H9 (cell line): ENCODE measurements at regions not wholly inside any gene's neighbourhood (a gene's known extent, or its start where the extent isn't known, plus 50 kb on each side); places are given as distances from the start of the nearest gene placed in this dataset.

Experiments
- DNase-seq: peaks from one replicate; pipeline ENCODE4 v3.0.0-alpha.2; 2017
- H2AFZ ChIP-seq: one replicate; pipeline ENCODE4 v1.6.1; 2013; ENCODE audit warnings: mild to moderate bottlenecking, low read length, control low read depth, moderate library complexity
- H2AK5ac ChIP-seq: 2 replicates; pipeline ENCODE4 v1.6.1; 2013; ENCODE audit warnings: low read length, control low read depth, mixed read lengths; ENCODE audit not compliant: insufficient read length
- H2BK120ac ChIP-seq: one replicate; pipeline ENCODE4 v1.6.1; 2013; ENCODE audit warnings: low read depth, mild to moderate bottlenecking, low read length, control low read depth, inconsistent platforms; ENCODE audit not compliant: poor library complexity, severe bottlenecking
- H2BK12ac ChIP-seq: 2 replicates; pipeline ENCODE4 v1.6.1; 2013; ENCODE audit warnings: low read length, control low read depth, mixed read lengths, low read depth; ENCODE audit not compliant: insufficient read length
- H2BK15ac ChIP-seq: 2 replicates; pipeline ENCODE4 v1.6.1; 2013; ENCODE audit warnings: low read depth, low read length, control low read depth
- H2BK20ac ChIP-seq: one replicate; pipeline ENCODE4 v1.6.1; 2013; ENCODE audit warnings: low read depth, mild to moderate bottlenecking, low read length, control low read depth, inconsistent platforms; ENCODE audit not compliant: poor library complexity, severe bottlenecking
- H2BK5ac ChIP-seq: 2 replicates; pipeline ENCODE4 v1.6.1; 2013; ENCODE audit warnings: low read length, control low read depth, mixed read lengths; ENCODE audit not compliant: insufficient read length
- H3K14ac ChIP-seq: 2 replicates; pipeline ENCODE4 v1.6.1; 2013; ENCODE audit warnings: low read length, control low read depth; ENCODE audit not compliant: insufficient read depth
- H3K18ac ChIP-seq: 2 replicates; pipeline ENCODE4 v1.6.1; 2013; ENCODE audit warnings: low read depth, mild to moderate bottlenecking, mixed read lengths, low read length, control low read depth; ENCODE audit not compliant: insufficient read length
- H3K23ac ChIP-seq: 2 replicates; pipeline ENCODE4 v1.6.1; 2013; ENCODE audit warnings: low read length, control low read depth, mixed read lengths, low read depth; ENCODE audit not compliant: insufficient read length
- H3K23me2 ChIP-seq: 2 replicates; pipeline ENCODE4 v1.6.1; 2013; ENCODE audit warnings: low read depth, mild to moderate bottlenecking, mixed read lengths, low read length, control low read depth; ENCODE audit not compliant: insufficient read length, poor library complexity, severe bottlenecking
- H3K27ac ChIP-seq: 2 replicates; pipeline ENCODE4 v1.5.1; 2013; ENCODE audit warnings: low read length, control low read depth, mixed read lengths, low read depth; ENCODE audit not compliant: insufficient read length
- H3K27me3 ChIP-seq: 2 replicates; pipeline ENCODE4 v1.6.1; 2013; ENCODE audit warnings: low read length, control low read depth, inconsistent platforms; ENCODE audit not compliant: insufficient read depth
- H3K4ac ChIP-seq: 2 replicates; pipeline ENCODE4 v1.6.1; 2013; ENCODE audit warnings: low read depth, mild to moderate bottlenecking, control low read depth, inconsistent platforms, low read length, moderate library complexity
- H3K4me1 ChIP-seq: 2 replicates; pipeline ENCODE4 v1.6.1; 2013; ENCODE audit warnings: low read length, control low read depth, inconsistent platforms; ENCODE audit not compliant: insufficient read depth
- H3K4me2 ChIP-seq: 2 replicates; pipeline ENCODE4 v1.6.1; 2013; ENCODE audit warnings: low read length, control low read depth, mixed read lengths; ENCODE audit not compliant: insufficient read length, insufficient read depth
- H3K56ac ChIP-seq: 2 replicates; pipeline ENCODE4 v1.6.1; 2013; ENCODE audit warnings: low read depth, mild to moderate bottlenecking, mixed read lengths, low read length, control low read depth; ENCODE audit not compliant: insufficient read length
- H3K79me1 ChIP-seq: 2 replicates; pipeline ENCODE4 v1.6.1; 2013; ENCODE audit warnings: low read depth, mild to moderate bottlenecking, moderate library complexity, low read length, control low read depth, inconsistent platforms; ENCODE audit not compliant: insufficient read depth, poor library complexity, severe bottlenecking
- H3K79me2 ChIP-seq: 2 replicates; pipeline ENCODE4 v1.6.1; 2013; ENCODE audit warnings: low read length, control low read depth, inconsistent platforms; ENCODE audit not compliant: insufficient read depth
- H3K9ac ChIP-seq: 2 replicates; pipeline ENCODE4 v1.6.1; 2013; ENCODE audit warnings: low read length, control low read depth, mixed read lengths; ENCODE audit not compliant: insufficient read length; ENCODE audit errors: extremely low read depth
- H3K9me3 ChIP-seq: one replicate; pipeline ENCODE4 v1.6.1; 2013; ENCODE audit warnings: low read depth, low read length, inconsistent platforms; ENCODE audit not compliant: control insufficient read depth
- H3T11ph ChIP-seq: one replicate; pipeline ENCODE4 v1.6.1; 2013; ENCODE audit warnings: mild to moderate bottlenecking, low read length, control low read depth, inconsistent platforms
- H4K20me1 ChIP-seq: one replicate; pipeline ENCODE4 v1.6.1; 2013; ENCODE audit not compliant: control insufficient read depth, insufficient read length, insufficient read depth
- H4K5ac ChIP-seq: 2 replicates; pipeline ENCODE4 v1.6.1; 2013; ENCODE audit warnings: low read depth, mild to moderate bottlenecking, mixed read lengths, low read length, control low read depth; ENCODE audit not compliant: insufficient read length
- H4K8ac ChIP-seq: replicated peaks from 2 replicates; pipeline ENCODE4 v1.6.1; 2013; ENCODE audit warnings: low read length, control low read depth, mixed read lengths, low read depth; ENCODE audit not compliant: insufficient read length
- H4K91ac ChIP-seq: 2 replicates; pipeline ENCODE4 v1.6.1; 2013; ENCODE audit warnings: low read depth, mild to moderate bottlenecking, moderate library complexity, mixed read lengths, low read length, control low read depth; ENCODE audit not compliant: insufficient read length
- H3K27ac Mint-ChIP-seq, 3 experiments: 2 replicates in 2 of 3; 3 replicates in 1 of 3; pipeline ENCODE4 v1.8.0; 2020 to 2021; ENCODE audit warnings: mixed read lengths in 3 of 3, mild to moderate bottlenecking in 1 of 3, moderate library complexity in 1 of 3
- H3K27me3 Mint-ChIP-seq: 2 replicates; pipeline ENCODE4 v1.8.0; 2021; ENCODE audit warnings: low read depth, mild to moderate bottlenecking, moderate library complexity, mixed read lengths
- H3K36me3 Mint-ChIP-seq, 3 experiments: 2 replicates in 2 of 3; 3 replicates in 1 of 3; pipeline ENCODE4 v1.8.0; 2020 to 2021; ENCODE audit warnings: low read depth in 3 of 3, mixed read lengths in 3 of 3; ENCODE audit not compliant: insufficient read depth in 1 of 3
- H3K4me1 Mint-ChIP-seq, 2 experiments: 2 replicates each; pipeline ENCODE4 v1.8.0; 2020; ENCODE audit warnings: mixed read lengths in 2 of 2
- H3K4me3 Mint-ChIP-seq, 2 experiments: 2 replicates in 1 of 2; 3 replicates in 1 of 2; pipeline ENCODE4 v1.8.0; 2020 to 2021; ENCODE audit warnings: mild to moderate bottlenecking in 2 of 2, mixed read lengths in 2 of 2, moderate library complexity in 1 of 2
- H3K9me3 Mint-ChIP-seq, 2 experiments: 2 replicates in 1 of 2; 3 replicates in 1 of 2; pipeline ENCODE4 v1.8.0; 2020; ENCODE audit warnings: mild to moderate bottlenecking in 2 of 2, mixed read lengths in 2 of 2, moderate library complexity in 1 of 2
- WGBS: extraction: QIAGEN DNeasy Blood & Tissue Kit; methylation state at CpG from one replicate; pipeline ENCODE4 v1.1.7; 2013; ENCODE audit warnings: missing lambda C conversion rate, low lambda C conversion rate, mixed read lengths; ENCODE audit not compliant: insufficient read length; ENCODE audit errors: extremely low coverage; 5-methylcytosine and 5-hydroxymethylcytosine counted together
- TF ChIP-seq, protein P1 (sequence below): fragments of 200-600 bp; sonication (generic); conservative IDR thresholded peaks from 3 replicates; pipeline ENCODE4 v1.8.0; 2021; ENCODE audit warnings: antibody characterized with exemption, mild to moderate bottlenecking

DNA sequence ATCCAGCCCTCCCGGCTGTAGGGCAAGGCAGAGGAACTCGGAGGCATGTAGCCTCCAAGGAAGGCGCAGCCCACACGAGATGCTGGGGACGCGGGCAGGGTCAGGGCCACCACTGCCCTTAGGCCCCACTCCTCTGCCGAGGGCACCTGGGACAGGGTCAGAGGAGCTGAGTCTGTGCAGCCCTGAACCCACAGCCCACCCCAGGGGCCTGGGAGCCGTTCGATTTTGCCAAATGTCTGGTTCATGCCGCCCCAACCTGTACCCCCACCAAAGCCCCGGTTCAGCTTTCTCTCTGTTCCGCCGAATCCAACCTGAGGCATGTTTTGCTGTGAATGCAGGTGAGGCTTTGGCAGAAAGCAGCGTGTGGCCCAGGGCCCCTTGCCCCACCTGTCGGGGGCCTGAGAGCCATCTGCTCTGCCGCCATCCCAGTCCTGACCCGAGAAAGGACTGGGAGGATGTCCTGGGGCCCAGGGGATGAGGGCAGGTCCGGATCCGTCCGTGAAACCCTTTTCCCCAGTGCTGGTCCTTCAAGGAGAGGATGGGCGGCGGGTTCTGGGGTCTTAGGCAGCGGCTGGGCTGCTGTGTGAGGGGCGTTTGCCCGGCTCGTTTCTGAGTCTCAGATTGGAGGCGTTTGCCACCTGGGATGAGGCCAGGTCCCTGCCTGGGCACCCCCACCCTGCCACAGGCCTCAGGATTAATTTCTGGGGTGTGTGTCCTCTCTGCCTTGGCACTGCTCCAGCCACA lies 79.3 kb upstream of the GATA5 start:
- no peaks in the 10 kb centered on the region for H4K20me1 ChIP-seq

More for the DNA sequence above, 79.3 kb upstream of the GATA5 start:
- Histone ChIP-seq H3K27ac (no peak overlapping the region), H2BK12ac (no peak overlapping the region), H3K56ac (no peak overlapping the region), H3K79me1 (no peaks in the 10 kb centered on the region), H3K4ac (no peak overlapping the region), H4K8ac (no peak overlapping the region), H3K9ac (no peak overlapping the region), H3K79me2 (no peaks in the 10 kb centered on the region), H3K23me2 (peaks cover 5% of the 10 kb centered on the region), H3K27me3 (peaks cover 7% of the 10 kb centered on the region; the same call in 1 of the 2 replicates), H2BK15ac (no peak overlapping the region), H2AK5ac (no peak overlapping the region), H3K14ac (no peak overlapping the region), H2BK20ac (no peak overlapping the region), H4K5ac (no peak overlapping the region), H2BK5ac (no peak overlapping the region), H3K18ac (no peak overlapping the region), H4K91ac (no peak overlapping the region), H2AFZ (no peak overlapping the region), H3K4me1 (no peaks in the 10 kb centered on the region), H3K23ac (no peak overlapping the region), H3K4me2 (no peak overlapping the region), H2BK120ac (no peak overlapping the region), H3T11ph (no peak overlapping the region), H3K9me3 (no peaks in the 10 kb centered on the region)
- peaks cover 39% of the 10 kb centered on the region for H3K27me3 Mint-ChIP-seq
- H3K9me3 Mint-ChIP-seq, result no peaks in the 10 kb centered on the region
- no peak for DNase-seq
- no peaks in the 10 kb centered on the region; a peak in 1 of 7 replicates for H3K36me3 Mint-ChIP-seq
- WGBS, result no CpG with 5 or more reads among the region's 27 CpGs
- no peak overlapping the region for H3K27ac Mint-ChIP-seq
- H3K4me1 Mint-ChIP-seq, result peaks cover 9 to 18% of the 10 kb centered on the region in 2 experiments
- no peak overlapping the region for H3K4me3 Mint-ChIP-seq
- TF ChIP-seq, protein P1, sequence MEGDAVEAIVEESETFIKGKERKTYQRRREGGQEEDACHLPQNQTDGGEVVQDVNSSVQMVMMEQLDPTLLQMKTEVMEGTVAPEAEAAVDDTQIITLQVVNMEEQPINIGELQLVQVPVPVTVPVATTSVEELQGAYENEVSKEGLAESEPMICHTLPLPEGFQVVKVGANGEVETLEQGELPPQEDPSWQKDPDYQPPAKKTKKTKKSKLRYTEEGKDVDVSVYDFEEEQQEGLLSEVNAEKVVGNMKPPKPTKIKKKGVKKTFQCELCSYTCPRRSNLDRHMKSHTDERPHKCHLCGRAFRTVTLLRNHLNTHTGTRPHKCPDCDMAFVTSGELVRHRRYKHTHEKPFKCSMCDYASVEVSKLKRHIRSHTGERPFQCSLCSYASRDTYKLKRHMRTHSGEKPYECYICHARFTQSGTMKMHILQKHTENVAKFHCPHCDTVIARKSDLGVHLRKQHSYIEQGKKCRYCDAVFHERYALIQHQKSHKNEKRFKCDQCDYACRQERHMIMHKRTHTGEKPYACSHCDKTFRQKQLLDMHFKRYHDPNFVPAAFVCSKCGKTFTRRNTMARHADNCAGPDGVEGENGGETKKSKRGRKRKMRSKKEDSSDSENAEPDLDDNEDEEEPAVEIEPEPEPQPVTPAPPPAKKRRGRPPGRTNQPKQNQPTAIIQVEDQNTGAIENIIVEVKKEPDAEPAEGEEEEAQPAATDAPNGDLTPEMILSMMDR, result no peak
